Activated CD8-positive, alpha-beta memory T cell treated with anti-CD3 and anti-CD28 coated beads, Interleukin-2, amount 10 ng/mL, durations not matched to agents 7 days and 5 days (primary cell): ENCODE measurements at regions not wholly inside any gene's neighbourhood (a gene's known extent, or its start where the extent isn't known, plus 50 kb on each side); places are given as distances from the start of the nearest gene placed in this dataset.

Source experiments
- ATAC-seq: fragments of 150-1000 bp; cut with Tn5 transposase; one replicate; pipeline ENCODE4 v1.10.0; 2021; ENCODE audit warnings: moderate library complexity
- CTCF ChIA-PET: fragments of 350-600 bp; sonication (Branson Sonifier 250); formaldehyde crosslinking; loops from one replicate; lab custom pipeline; 2021; ENCODE audit warnings: antibody characterized with exemption; lab: Charles Lee
- DNase-seq: peaks from one replicate; pipeline ENCODE4 v3.0.0-alpha.2; 2020
- H3K27ac Mint-ChIP-seq: one replicate; pipeline ENCODE4 v1.8.0; 2021; ENCODE audit warnings: mild to moderate bottlenecking, mixed read lengths
- H3K27me3 Mint-ChIP-seq: one replicate; pipeline ENCODE4 v1.8.0; 2021; ENCODE audit warnings: mixed read lengths
- H3K36me3 Mint-ChIP-seq: one replicate; pipeline ENCODE4 v1.8.0; 2021; ENCODE audit warnings: mild to moderate bottlenecking, mixed read lengths
- H3K4me1 Mint-ChIP-seq: one replicate; pipeline ENCODE4 v1.8.0; 2021; ENCODE audit warnings: mixed read lengths
- H3K4me3 Mint-ChIP-seq: one replicate; pipeline ENCODE4 v1.8.0; 2021; ENCODE audit warnings: mild to moderate bottlenecking, moderate library complexity, mixed read lengths
- H3K9me3 Mint-ChIP-seq: one replicate; pipeline ENCODE4 v1.8.0; 2022; ENCODE audit warnings: low read depth, mixed read lengths

DNA sequence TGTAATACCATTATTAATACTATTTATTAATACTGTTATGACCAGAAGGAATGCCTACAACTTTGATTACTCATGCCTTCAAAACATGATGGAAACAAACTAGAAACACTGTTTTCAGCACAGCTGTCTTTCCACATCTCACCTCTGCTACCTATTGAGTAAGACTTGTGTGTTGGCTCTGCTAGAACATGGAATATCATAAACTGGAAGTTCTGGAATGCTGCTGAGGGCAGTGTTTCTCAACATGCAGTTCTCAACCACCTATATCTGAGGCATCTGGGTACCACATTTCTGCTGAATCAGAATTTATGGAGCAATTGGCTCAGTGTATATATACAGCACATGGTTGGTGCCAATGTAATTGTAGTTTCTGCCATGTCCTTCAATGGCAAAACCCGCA, 392.1 kb downstream of the TUSC7 start:
- Mint-ChIP-seq H3K4me3 (no peak overlapping the region), H3K27ac (no peak overlapping the region), H3K36me3 (no peaks in the 10 kb centered on the region), H3K4me1 (no peaks in the 10 kb centered on the region), H3K27me3 (no peaks in the 10 kb centered on the region), H3K9me3 (no peaks in the 10 kb centered on the region)
- no peak for ATAC-seq
- CTCF ChIA-PET: no interaction called here
- no peak for DNase-seq

DNA sequence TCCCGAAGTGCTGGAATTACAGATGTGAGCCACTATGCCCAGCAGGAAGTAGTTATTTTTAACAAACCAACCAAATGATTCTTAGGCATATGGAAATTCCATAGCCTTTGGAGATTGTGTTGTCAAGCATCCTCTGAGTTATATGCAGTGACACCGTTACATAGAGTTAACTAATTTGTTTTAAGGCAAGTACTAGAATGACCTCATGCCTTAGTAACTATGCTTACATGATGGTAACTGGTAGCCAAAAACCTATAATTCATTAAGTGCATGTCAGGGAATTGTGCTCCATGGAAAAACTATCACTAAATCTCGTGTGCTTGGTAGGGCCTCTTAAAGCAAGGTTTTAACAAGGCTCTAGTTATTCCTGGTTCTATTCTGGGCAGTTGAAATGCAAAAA, 392.8 kb downstream of the TUSC7 start:
- no peak overlapping the region for H3K27ac Mint-ChIP-seq
- H3K4me3 Mint-ChIP-seq: no peak overlapping the region
- H3K9me3 Mint-ChIP-seq: no peaks in the 10 kb centered on the region
- H3K27me3 Mint-ChIP-seq: no peaks in the 10 kb centered on the region
- ATAC-seq (no peak), DNase-seq (no peak)
- no peaks in the 10 kb centered on the region for H3K4me1 Mint-ChIP-seq
- CTCF ChIA-PET: no interaction called here
- H3K36me3 Mint-ChIP-seq: no peaks in the 10 kb centered on the region

DNA sequence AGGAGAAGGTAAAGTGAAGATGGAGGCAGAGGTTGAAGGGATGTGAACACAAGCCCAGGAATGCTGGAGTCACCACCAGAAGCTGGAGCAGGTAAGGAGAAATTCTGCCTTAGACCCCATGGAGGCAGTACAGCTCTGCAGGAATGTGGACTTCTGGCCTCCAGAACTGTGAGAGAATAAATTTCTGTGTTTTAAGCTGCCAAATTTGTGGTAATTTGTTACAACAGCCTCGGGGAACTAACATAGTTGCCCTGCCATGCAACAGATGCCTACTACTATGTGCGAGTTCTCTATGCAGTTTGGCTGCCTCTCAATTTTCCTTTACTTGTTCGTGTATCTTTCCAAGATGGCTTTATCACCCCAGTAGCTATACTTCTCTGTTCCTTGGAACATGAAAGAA, 394.1 kb downstream of the TUSC7 start:
- H3K4me1 Mint-ChIP-seq: no peaks in the 10 kb centered on the region
- no peak overlapping the region for H3K4me3 Mint-ChIP-seq
- H3K27ac Mint-ChIP-seq: no peak overlapping the region
- no peaks in the 10 kb centered on the region for H3K36me3 Mint-ChIP-seq
- no peaks in the 10 kb centered on the region for H3K9me3 Mint-ChIP-seq
- no peak for ATAC-seq
- H3K27me3 Mint-ChIP-seq: no peaks in the 10 kb centered on the region
- DNase-seq: no peak
- CTCF ChIA-PET: no interaction called here

DNA sequence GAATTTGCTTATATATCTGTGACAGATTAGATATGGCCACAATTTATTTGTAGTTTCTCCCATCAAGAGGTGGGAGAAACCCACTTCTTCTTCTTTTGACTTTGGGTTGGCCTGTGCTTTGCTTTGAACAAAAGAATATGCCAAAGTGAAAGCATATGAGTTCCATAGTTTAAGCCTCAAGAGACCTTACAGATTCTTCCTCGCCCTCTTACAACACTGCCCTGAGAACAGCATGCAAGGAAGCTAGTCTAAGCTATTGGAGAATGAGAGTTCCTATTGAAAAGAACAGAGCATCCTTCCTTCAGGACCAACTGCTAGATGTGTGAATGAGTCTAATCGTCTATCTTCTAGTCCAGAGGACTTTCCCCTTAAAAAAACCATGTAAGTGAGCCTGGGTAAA, 394.8 kb downstream of the TUSC7 start:
- ATAC-seq (no peak), DNase-seq (no peak)
- Mint-ChIP-seq H3K27me3 (no peaks in the 10 kb centered on the region), H3K4me3 (no peak overlapping the region), H3K9me3 (no peaks in the 10 kb centered on the region), H3K4me1 (no peaks in the 10 kb centered on the region), H3K36me3 (no peaks in the 10 kb centered on the region), H3K27ac (no peak overlapping the region)
- CTCF ChIA-PET: no interaction called here

DNA sequence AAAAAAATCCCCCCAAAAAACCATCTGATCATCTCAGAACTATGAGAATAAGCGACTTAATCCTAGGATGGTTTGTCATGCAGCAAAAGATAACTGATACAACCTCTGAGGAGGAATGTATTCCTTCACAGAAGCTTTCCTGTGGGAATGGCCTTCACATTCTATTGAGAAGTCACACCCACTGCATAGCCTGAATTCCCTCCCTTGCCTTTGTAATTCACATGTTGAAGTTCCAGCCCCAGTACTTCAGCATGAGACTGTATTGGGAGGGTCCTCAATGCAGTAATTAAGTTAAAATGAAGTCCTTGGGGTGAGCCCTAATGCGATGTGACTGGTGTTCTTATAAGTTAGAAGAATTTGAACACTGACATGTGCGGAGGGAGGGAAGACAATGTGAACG, 395.2 kb downstream of the TUSC7 start:
- ATAC-seq: no peak
- no peak overlapping the region for H3K27ac Mint-ChIP-seq
- CTCF ChIA-PET: no interaction called here

DNA sequence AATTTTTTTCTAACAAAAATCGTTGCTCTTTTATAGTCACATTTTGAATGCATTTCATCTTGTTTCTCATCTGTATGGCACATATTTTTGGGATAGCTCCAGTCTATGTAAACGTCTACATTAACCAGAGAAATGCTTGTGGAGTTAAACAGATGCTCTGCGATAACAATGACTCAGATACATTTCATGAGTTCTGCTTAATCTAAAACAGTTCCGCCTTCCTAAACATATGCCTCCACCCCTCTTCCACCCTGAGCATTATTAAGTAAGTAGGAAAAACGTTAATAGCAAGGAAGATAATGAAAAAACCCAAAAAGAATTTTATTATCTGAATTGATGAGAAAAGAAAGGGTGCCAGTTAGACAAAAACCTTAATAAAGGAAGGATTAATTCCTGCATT, 396.1 kb downstream of the TUSC7 start:
- CTCF ChIA-PET: no interaction called here

More for the DNA sequence above, 395.2 kb downstream of the TUSC7 start:
- Mint-ChIP-seq H3K4me3 (no peak overlapping the region), H3K4me1 (no peaks in the 10 kb centered on the region), H3K9me3 (no peaks in the 10 kb centered on the region), H3K27me3 (no peaks in the 10 kb centered on the region), H3K36me3 (no peaks in the 10 kb centered on the region)
- DNase-seq: no peak

DNA sequence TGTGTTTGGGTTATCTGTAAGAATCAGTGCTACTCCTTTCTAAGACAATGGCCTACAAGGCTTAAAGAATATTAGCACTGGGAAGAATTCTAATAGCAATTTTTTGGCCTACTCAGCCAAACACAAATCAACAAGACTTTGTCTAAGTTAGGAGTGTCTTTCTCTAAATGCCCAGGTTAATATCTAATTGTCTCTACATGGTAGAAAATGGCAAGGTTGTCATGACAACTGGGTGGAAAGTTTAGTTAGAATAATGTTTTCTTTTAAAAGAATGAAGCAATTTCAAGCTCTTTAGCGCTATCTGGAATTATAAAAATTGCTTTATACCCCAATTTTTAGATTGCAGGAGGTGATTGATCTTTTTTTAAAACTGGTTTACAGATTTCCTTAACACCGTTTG, 396.8 kb downstream of the TUSC7 start:
- no peaks in the 10 kb centered on the region for H3K36me3 Mint-ChIP-seq
- CTCF ChIA-PET: no interaction called here
- no peak overlapping the region for H3K27ac Mint-ChIP-seq
- no peaks in the 10 kb centered on the region for H3K9me3 Mint-ChIP-seq
- no peaks in the 10 kb centered on the region for H3K27me3 Mint-ChIP-seq
- no peak for ATAC-seq
- no peaks in the 10 kb centered on the region for H3K4me1 Mint-ChIP-seq
- no peak overlapping the region for H3K4me3 Mint-ChIP-seq
- DNase-seq: no peak

More for the DNA sequence above, 396.1 kb downstream of the TUSC7 start:
- no peak for ATAC-seq
- Mint-ChIP-seq H3K27me3 (no peaks in the 10 kb centered on the region), H3K9me3 (no peaks in the 10 kb centered on the region), H3K4me1 (no peaks in the 10 kb centered on the region), H3K27ac (no peak overlapping the region), H3K36me3 (no peaks in the 10 kb centered on the region), H3K4me3 (no peak overlapping the region)
- DNase-seq: no peak

DNA sequence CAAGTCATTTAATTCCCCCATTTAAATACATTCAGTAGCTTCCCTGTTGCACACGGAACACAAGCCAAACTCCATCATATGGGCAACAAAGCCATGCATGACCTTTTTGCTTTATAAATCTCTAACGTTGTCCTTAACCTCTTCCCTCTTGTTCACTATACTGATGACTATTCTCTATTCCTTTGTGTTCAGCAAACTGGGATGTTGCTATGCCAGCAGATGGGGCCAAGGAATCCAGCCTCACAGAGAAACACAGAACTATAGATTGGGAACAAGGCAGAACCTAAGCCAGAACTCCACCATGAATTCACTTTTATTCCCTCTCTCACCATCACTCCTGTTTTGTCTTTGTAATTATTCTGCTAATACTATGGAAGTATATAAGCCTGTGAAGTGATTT, 398.4 kb downstream of the TUSC7 start:
- ATAC-seq: no peak
- no peaks in the 10 kb centered on the region for H3K36me3 Mint-ChIP-seq
- H3K27me3 Mint-ChIP-seq: no peaks in the 10 kb centered on the region
- H3K4me1 Mint-ChIP-seq: no peaks in the 10 kb centered on the region
- CTCF ChIA-PET: no interaction called here
- H3K4me3 Mint-ChIP-seq: no peak overlapping the region
- no peaks in the 10 kb centered on the region for H3K9me3 Mint-ChIP-seq
- no peak overlapping the region for H3K27ac Mint-ChIP-seq
- DNase-seq: no peak

DNA sequence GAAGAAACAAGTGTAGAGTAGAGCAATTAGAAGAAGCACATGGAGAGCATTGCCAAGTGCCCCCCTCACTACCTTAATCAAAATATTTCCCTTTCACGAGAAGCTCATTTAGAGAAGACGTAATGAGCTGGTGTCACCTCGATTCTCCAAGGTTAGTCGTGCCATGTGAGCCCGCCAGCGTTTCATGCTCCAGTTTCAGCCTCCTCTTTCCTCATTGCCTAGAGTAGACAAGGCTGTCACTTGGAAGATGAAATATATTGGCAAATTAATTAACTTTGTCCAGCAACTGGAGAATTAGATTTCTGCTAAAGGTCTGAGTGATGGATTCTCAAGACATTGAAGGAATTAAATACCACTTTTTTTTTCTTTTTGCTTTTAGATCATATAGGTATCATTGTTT, 399.6 kb downstream of the TUSC7 start:
- ATAC-seq: no peak
- H3K4me1 Mint-ChIP-seq: no peaks in the 10 kb centered on the region

DNA sequence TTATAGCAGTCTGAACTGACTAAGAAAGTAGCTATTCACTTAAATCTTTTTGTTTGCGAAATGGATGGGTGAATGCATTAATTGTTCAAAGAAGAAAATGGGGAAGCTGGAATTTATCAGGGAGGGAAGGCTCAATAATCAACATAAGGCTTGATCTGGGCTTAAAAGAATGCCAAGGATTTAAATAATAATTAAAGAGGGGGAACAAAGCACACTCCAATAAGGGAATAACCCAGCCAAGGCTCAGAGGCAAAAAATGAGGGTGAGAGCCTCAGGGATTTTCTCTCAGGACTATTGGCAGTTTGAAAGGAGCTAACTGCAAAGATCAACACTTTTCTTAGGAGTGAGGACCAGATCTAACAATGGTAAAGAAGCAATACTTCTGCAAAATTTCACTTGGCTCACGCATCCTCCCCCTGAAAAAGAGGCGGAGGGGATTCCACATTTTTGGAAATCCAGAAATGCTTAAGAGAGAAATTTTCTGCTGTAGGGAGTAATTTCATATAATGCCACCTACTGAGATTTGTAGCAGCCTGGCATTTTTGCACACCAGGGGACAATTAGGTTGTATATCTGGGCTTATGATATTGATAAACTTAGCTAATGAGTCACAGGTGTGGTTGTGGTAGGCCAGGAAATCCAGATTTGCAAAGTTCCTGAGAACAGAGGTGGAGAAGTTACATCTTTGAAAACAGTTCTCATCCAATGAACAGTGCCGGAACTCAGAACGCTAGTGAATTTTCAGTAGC, 405.1 kb downstream of the TUSC7 start:
- CTCF ChIA-PET: no interaction called here
- no peak overlapping the region for H3K27ac Mint-ChIP-seq
- no peaks in the 10 kb centered on the region for H3K4me1 Mint-ChIP-seq
- H3K36me3 Mint-ChIP-seq: no peaks in the 10 kb centered on the region
- H3K27me3 Mint-ChIP-seq: no peaks in the 10 kb centered on the region
- no peak for DNase-seq
- H3K4me3 Mint-ChIP-seq: no peak overlapping the region
- H3K9me3 Mint-ChIP-seq: peaks cover under 1% of the 10 kb centered on the region
- ATAC-seq: no peak

More for the DNA sequence above, 399.6 kb downstream of the TUSC7 start:
- Mint-ChIP-seq H3K9me3 (no peaks in the 10 kb centered on the region), H3K27ac (no peak overlapping the region), H3K36me3 (no peaks in the 10 kb centered on the region), H3K27me3 (no peaks in the 10 kb centered on the region), H3K4me3 (no peak overlapping the region)
- no peak for DNase-seq
- CTCF ChIA-PET: no interaction called here

DNA sequence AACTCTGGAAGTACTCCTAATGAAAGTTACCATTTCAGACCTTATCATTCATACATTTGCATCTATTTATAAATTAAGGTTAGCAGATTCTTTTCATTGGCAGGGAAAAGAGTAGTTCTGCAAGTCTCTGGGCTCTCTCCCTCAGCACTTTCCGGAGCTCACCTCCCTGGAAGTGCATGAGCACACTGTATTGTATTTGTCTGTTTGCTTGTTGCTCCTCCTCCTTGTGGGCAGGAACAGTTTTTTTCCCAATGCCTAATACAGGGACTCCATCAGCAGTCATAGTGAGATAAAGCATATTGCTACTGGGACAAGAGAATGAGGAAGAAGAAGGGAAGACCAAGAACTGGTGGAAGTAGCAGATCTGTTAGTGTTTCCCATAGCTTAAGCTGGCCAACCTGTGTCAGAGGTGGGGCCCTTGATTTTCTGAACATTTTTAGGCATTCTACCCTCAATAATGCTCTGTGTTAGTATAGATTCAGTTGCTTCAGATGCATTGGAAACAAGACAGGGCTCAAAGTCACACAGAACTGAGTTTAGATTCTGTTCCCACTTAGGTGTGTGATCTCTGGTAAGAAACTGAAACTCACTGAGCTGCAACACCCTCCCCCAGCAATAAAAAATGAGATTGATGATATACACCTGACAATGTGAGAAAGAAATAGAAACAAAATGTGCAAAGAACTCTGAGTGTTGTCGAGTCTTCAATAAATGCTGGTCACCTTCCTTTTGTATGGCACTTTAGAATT, 407.8 kb downstream of the TUSC7 start:
- ATAC-seq (no peak), DNase-seq (no peak)
- H3K36me3 Mint-ChIP-seq: no peaks in the 10 kb centered on the region
- CTCF ChIA-PET: no interaction called here
- H3K9me3 Mint-ChIP-seq: peaks cover 4% of the 10 kb centered on the region
- H3K27ac Mint-ChIP-seq: no peak overlapping the region
- no peak overlapping the region for H3K4me3 Mint-ChIP-seq
- H3K27me3 Mint-ChIP-seq: no peaks in the 10 kb centered on the region
- no peaks in the 10 kb centered on the region for H3K4me1 Mint-ChIP-seq

DNA sequence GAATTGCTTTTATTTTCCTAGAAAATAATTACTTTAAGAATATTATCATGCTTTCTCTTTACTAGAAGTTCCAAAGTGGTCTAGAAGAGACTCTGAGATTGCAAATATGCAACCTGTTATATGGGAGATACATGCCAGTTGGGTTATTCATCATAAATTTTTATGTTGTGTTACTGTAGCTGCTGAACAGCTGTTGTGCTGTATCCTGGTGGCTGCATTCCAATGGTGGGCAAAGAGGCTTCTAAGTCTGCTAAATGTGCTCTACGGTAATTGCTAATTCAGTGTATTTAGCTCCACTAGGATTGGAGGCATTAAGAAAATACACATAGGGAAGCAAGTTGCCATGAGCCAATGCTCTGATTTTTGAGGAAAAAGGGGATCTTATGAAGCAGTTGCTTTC, 409.0 kb downstream of the TUSC7 start:
- no peak overlapping the region for H3K4me3 Mint-ChIP-seq
- DNase-seq (no peak), ATAC-seq (no peak)
- CTCF ChIA-PET: no interaction called here
- H3K4me1 Mint-ChIP-seq: no peaks in the 10 kb centered on the region
- H3K9me3 Mint-ChIP-seq: peaks cover 4% of the 10 kb centered on the region
- H3K27ac Mint-ChIP-seq: no peak overlapping the region
- H3K36me3 Mint-ChIP-seq: no peaks in the 10 kb centered on the region
- no peaks in the 10 kb centered on the region for H3K27me3 Mint-ChIP-seq

DNA sequence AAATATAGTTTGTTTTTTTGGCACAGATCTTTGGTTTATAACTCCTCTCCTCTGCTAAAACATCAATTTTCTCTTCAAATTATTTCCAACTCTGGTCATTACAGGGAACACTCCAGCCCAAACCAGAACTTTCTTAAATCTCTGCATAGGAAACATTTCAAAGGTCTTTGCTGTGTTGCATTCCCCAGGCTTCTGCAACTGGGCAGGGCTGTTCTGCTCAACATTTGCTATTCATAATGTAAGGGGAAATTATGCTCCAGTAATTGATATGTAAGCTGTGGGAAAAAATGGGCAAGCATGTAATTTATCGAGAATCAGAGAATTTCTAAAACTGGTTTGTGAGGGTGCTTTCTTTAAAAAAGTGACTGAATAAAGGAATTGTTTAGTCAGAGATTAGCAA, 410.4 kb downstream of the TUSC7 start:
- no peaks in the 10 kb centered on the region for H3K4me1 Mint-ChIP-seq
- no peaks in the 10 kb centered on the region for H3K36me3 Mint-ChIP-seq
- ATAC-seq (no peak), DNase-seq (no peak)
- no peak overlapping the region for H3K4me3 Mint-ChIP-seq
- H3K9me3 Mint-ChIP-seq: peaks cover 4% of the 10 kb centered on the region
- CTCF ChIA-PET: no interaction called here
- no peak overlapping the region for H3K27ac Mint-ChIP-seq
- H3K27me3 Mint-ChIP-seq: no peaks in the 10 kb centered on the region

DNA sequence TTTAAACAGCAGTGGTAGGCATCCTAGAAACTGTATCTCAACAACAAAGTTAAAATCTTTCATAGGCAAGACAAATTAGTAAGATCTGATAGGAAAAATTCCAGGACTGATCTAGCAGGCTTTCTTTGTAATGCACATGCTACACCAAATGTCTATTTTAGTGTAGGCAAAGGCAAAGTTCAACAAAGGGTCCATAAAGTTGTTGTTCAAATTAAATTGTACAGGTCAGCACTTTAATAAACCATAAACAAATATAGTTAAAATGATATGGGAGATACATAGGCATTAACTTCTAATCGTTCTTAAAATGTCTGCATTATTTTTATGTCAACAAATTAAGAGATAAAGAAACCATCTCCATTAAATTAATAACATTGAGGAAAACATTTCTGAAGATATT, 413.0 kb downstream of the TUSC7 start:
- Mint-ChIP-seq H3K36me3 (no peaks in the 10 kb centered on the region), H3K27me3 (no peaks in the 10 kb centered on the region), H3K9me3 (peaks cover 7% of the 10 kb centered on the region), H3K4me3 (no peak overlapping the region), H3K4me1 (no peaks in the 10 kb centered on the region), H3K27ac (no peak overlapping the region)
- ATAC-seq (no peak), DNase-seq (no peak)
- CTCF ChIA-PET: no interaction called here
